Gastrocnemius medialis (tissue), 4 donors: ENCODE measurements at regions not wholly inside any gene's neighbourhood (a gene's known extent, or its start where the extent isn't known, plus 50 kb on each side); places are given as distances from the start of the nearest gene placed in this dataset.

Experiments used
- CTCF ChIP-seq, 5 experiments: fragments of 450-650 bp in 3 of 5; fragments of 200-600 bp in 2 of 5; sonication (generic) in 2 of 5; IDR thresholded peaks in 4 of 5; conservative IDR thresholded peaks in 1 of 5; 1 replicate in 4 of 5; 2 replicates in 1 of 5; pipeline ENCODE4 v1.5.1; 2016 to 2019; ENCODE audit warnings: antibody characterized with exemption in 5 of 5, mild to moderate bottlenecking in 3 of 5, moderate library complexity in 3 of 5
- POLR2A ChIP-seq, 2 donors: fragments of 450-650 bp; IDR thresholded peaks; one replicate each; pipeline ENCODE4 v1.6.1; 2017; ENCODE audit warnings: antibody characterized with exemption in 2 of 2, mild to moderate bottlenecking in 2 of 2, moderate library complexity in 2 of 2

- no peak for TF ChIP-seq CTCF (IDR thresholded peaks at IDR 0.05 in 4 of 5, conservative IDR thresholded peaks at IDR 0.05 in 1 of 5)
- no peak for TF ChIP-seq POLR2A (IDR thresholded peaks at IDR 0.05)
These were observed 232.7 kb downstream of the TEX36 start for GRCh38 chr10:125450218-125450617.
